SU-DHL-6 (cell line): ENCODE measurements at regions not wholly inside any gene's neighbourhood (a gene's known extent, or its start where the extent isn't known, plus 50 kb on each side); places are given as distances from the start of the nearest gene placed in this dataset.

Experiments used
- EZH2phosphoT487 ChIP-seq: fragments of 200-600 bp; sonication (generic), shearing (Covaris generic); conservative IDR thresholded peaks from 2 replicates; pipeline ENCODE4 v1.6.1; 2018; ENCODE audit warnings: mild to moderate bottlenecking, antibody characterized with exemption, low read length, moderate library complexity, mixed read lengths
- TF ChIP-seq, protein P1 (sequence below): fragments of 200-600 bp; sonication (generic); IDR thresholded peaks from one replicate; pipeline ENCODE4 v1.5.1; 2017; ENCODE audit warnings: antibody characterized with exemption, mild to moderate bottlenecking, low read length, moderate library complexity; ENCODE audit not compliant: insufficient read depth, poor library complexity, severe bottlenecking

DNA sequence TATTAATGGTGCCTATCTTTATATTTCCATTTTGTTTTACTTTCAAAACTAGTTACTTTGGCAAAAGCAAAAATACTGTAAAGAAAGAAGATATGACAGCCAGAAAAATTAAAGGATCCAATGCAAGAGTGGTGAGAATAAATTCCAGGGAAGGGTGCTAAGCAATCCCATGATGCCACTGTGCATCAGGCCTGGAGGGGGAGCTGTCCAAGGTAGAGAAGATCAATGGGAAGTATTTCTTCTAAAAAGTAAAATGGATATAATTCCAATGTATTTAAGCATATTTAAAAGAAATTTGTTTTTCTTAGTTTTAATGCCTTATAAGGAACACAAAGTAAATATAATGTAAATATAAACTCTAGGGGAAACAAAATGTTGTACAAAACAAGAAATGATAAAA, 1382.2 kb upstream of the B3GALT2 start:
- TF ChIP-seq, protein P1, sequence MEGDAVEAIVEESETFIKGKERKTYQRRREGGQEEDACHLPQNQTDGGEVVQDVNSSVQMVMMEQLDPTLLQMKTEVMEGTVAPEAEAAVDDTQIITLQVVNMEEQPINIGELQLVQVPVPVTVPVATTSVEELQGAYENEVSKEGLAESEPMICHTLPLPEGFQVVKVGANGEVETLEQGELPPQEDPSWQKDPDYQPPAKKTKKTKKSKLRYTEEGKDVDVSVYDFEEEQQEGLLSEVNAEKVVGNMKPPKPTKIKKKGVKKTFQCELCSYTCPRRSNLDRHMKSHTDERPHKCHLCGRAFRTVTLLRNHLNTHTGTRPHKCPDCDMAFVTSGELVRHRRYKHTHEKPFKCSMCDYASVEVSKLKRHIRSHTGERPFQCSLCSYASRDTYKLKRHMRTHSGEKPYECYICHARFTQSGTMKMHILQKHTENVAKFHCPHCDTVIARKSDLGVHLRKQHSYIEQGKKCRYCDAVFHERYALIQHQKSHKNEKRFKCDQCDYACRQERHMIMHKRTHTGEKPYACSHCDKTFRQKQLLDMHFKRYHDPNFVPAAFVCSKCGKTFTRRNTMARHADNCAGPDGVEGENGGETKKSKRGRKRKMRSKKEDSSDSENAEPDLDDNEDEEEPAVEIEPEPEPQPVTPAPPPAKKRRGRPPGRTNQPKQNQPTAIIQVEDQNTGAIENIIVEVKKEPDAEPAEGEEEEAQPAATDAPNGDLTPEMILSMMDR: no peak
- TF ChIP-seq EZH2phosphoT487: no peak
